GM19397 (cell line): ENCODE measurements at regions not wholly inside any gene's neighbourhood (a gene's known extent, or its start where the extent isn't known, plus 50 kb on each side); places are given as distances from the start of the nearest gene placed in this dataset.
"Not testable (repeated sequence)": the region's sequence is repeated elsewhere in the genome, so short reads cannot be mapped to it uniquely, and the experiment has no call there.

Experiments
- ATAC-seq: cut with Tn5 transposase; IDR thresholded peaks from one replicate; pipeline ENCODE4 v1.9.1; 2021; ENCODE audit warnings: mild to moderate bottlenecking, moderate library complexity; ENCODE audit not compliant: unreplicated experiment

GRCh38 chr12:107366322-107366721, 273.0 kb upstream of the CRY1 start:
- ATAC-seq, result no peak

GRCh38 chr12:107368586-107368985, 275.2 kb upstream of the CRY1 start:
- no peak for ATAC-seq

GRCh38 chr12:107369006-107369405, 275.7 kb upstream of the CRY1 start:
- ATAC-seq, result no peak

- ATAC-seq, result no peak
Measured at GRCh38 chr12:107369679-107370078, 276.3 kb upstream of the CRY1 start.

- no peak for ATAC-seq
Measured at GRCh38 chr12:107372229-107372658, 278.9 kb upstream of the CRY1 start.

- no peak for ATAC-seq
Measured at GRCh38 chr12:107373238-107373809, 280.0 kb upstream of the CRY1 start.

GRCh38 chr12:107374161-107374840, 281.0 kb upstream of the CRY1 start:
- no peak for ATAC-seq

- no peak for ATAC-seq
Measured at GRCh38 chr12:107375231-107375630, 281.9 kb upstream of the CRY1 start.

GRCh38 chr12:107377596-107378385, 284.4 kb upstream of the CRY1 start:
- no peak for ATAC-seq

GRCh38 chr12:107378609-107379008, 285.3 kb upstream of the CRY1 start:
- no peak for ATAC-seq

- ATAC-seq, result not testable (repeated sequence)
Measured at GRCh38 chr12:107379142-107379851, 285.9 kb upstream of the CRY1 start.

GRCh38 chr12:107379852-107380567, 286.7 kb upstream of the CRY1 start:
- ATAC-seq, result no peak

- no peak for ATAC-seq
Measured at GRCh38 chr12:107384645-107385044, 291.3 kb upstream of the CRY1 start.

GRCh38 chr12:107385509-107385908, 292.2 kb upstream of the CRY1 start:
- ATAC-seq, result no peak

- no peak for ATAC-seq
Measured at GRCh38 chr12:107386569-107386968, 293.2 kb upstream of the CRY1 start.

GRCh38 chr12:107388263-107388662, 294.9 kb upstream of the CRY1 start:
- no peak for ATAC-seq

- ATAC-seq, result no peak
Measured at GRCh38 chr12:107390414-107390813, 295.2 kb upstream of the PWP1 start.

GRCh38 chr12:107393043-107393717, 292.4 kb upstream of the PWP1 start:
- no peak for ATAC-seq

GRCh38 chr12:107394693-107395092, 290.9 kb upstream of the PWP1 start:
- no peak for ATAC-seq

- no peak for ATAC-seq
Measured at GRCh38 chr12:107395817-107396216, 289.8 kb upstream of the PWP1 start.
